ENCODE measurements at regions not wholly inside any gene's neighbourhood (a gene's known extent, or its start where the extent isn't known, plus 50 kb on each side); places are given as distances from the start of the nearest gene placed in this dataset.

- no peaks in the 10 kb centered on the region for H3K9me3 Mint-ChIP-seq (ENCODE audit: low read depth)
- no peak for DNase-seq (ENCODE audit: low spot score, unreplicated experiment)
- H3K27me3 Mint-ChIP-seq: no peaks in the 10 kb centered on the region
- TF ChIP-seq CTCF (IDR thresholded peaks at IDR 0.05; ENCODE audit: unreplicated experiment): no peak
- H3K4me1 Mint-ChIP-seq (ENCODE audit: low read depth): no peaks in the 10 kb centered on the region
- H3K36me3 Mint-ChIP-seq (ENCODE audit: insufficient read depth): peaks cover 1% of the 10 kb centered on the region
- H3K27ac Mint-ChIP-seq: no peak overlapping the region
- H3K4me3 Mint-ChIP-seq (ENCODE audit: low read depth): no peak overlapping the region
Observed at GRCh38 chr2:75327334-75327733, 128.0 kb upstream of the TACR1 start.

GRCh38 chr2:75326645-75327044, 127.3 kb upstream of the TACR1 start:
- TF ChIP-seq CTCF (IDR thresholded peaks at IDR 0.05; ENCODE audit: unreplicated experiment): no peak
- Mint-ChIP-seq H3K36me3 (ENCODE audit: insufficient read depth) (peaks cover 1% of the 10 kb centered on the region), H3K27ac (no peak overlapping the region), H3K4me1 (ENCODE audit: low read depth) (no peaks in the 10 kb centered on the region), H3K9me3 (ENCODE audit: low read depth) (no peaks in the 10 kb centered on the region), H3K4me3 (ENCODE audit: low read depth) (no peak overlapping the region), H3K27me3 (no peaks in the 10 kb centered on the region)
- no peak for DNase-seq (ENCODE audit: low spot score, unreplicated experiment)

GRCh38 chr2:75325594-75325993, 126.3 kb upstream of the TACR1 start:
- no peaks in the 10 kb centered on the region for H3K9me3 Mint-ChIP-seq (ENCODE audit: low read depth)
- H3K36me3 Mint-ChIP-seq (ENCODE audit: insufficient read depth): peaks cover 1% of the 10 kb centered on the region
- H3K4me3 Mint-ChIP-seq (ENCODE audit: low read depth): no peak overlapping the region
- H3K27me3 Mint-ChIP-seq: no peaks in the 10 kb centered on the region
- no peak overlapping the region for H3K27ac Mint-ChIP-seq
- TF ChIP-seq CTCF (IDR thresholded peaks at IDR 0.05; ENCODE audit: unreplicated experiment): no peak
- no peaks in the 10 kb centered on the region for H3K4me1 Mint-ChIP-seq (ENCODE audit: low read depth)
- DNase-seq (ENCODE audit: low spot score, unreplicated experiment): no peak

DNA sequence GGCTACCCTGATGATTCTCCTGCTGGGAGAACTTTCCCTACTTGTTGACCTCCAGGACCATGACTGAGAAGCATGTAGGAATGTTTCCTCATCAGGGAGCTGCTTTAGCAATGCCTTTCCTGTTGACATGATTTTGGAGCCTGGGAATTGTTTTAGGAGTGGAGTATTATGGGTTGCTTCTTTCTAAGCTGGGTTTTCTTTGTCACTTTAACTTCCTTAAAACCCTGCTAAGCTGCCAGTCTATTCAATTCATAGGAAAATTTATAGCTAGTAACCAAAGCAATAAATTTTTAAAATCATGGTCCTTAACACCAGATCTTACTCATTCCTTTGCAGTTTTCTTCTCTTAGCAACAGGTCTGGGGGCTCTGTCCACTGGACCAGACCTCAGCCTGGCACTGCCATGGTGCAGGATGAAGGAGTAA, 125.6 kb upstream of the TACR1 start:
- H3K4me3 Mint-ChIP-seq (ENCODE audit: low read depth): no peak overlapping the region

GRCh38 chr2:75324141-75324540, 124.8 kb upstream of the TACR1 start:
- Mint-ChIP-seq H3K4me3 (ENCODE audit: low read depth) (no peak overlapping the region), H3K36me3 (ENCODE audit: insufficient read depth) (peaks cover 1% of the 10 kb centered on the region), H3K27me3 (no peaks in the 10 kb centered on the region), H3K27ac (no peak overlapping the region), H3K4me1 (ENCODE audit: low read depth) (no peaks in the 10 kb centered on the region), H3K9me3 (ENCODE audit: low read depth) (no peaks in the 10 kb centered on the region)
- TF ChIP-seq CTCF (IDR thresholded peaks at IDR 0.05; ENCODE audit: unreplicated experiment): no peak
- DNase-seq (ENCODE audit: low spot score, unreplicated experiment): no peak

More for the DNA sequence above, 125.6 kb upstream of the TACR1 start:
- Mint-ChIP-seq H3K27ac (no peak overlapping the region), H3K4me1 (ENCODE audit: low read depth) (no peaks in the 10 kb centered on the region), H3K27me3 (no peaks in the 10 kb centered on the region), H3K36me3 (ENCODE audit: insufficient read depth) (peaks cover 1% of the 10 kb centered on the region), H3K9me3 (ENCODE audit: low read depth) (no peaks in the 10 kb centered on the region)
- no peak for TF ChIP-seq CTCF (IDR thresholded peaks at IDR 0.05; ENCODE audit: unreplicated experiment)
- DNase-seq (ENCODE audit: low spot score, unreplicated experiment): no peak

Measured in progenitor cell of endocrine pancreas (in vitro differentiated cells).